Gastrocnemius medialis (tissue), 4 donors: ENCODE measurements at regions not wholly inside any gene's neighbourhood (a gene's known extent, or its start where the extent isn't known, plus 50 kb on each side); places are given as distances from the start of the nearest gene placed in this dataset.

Source experiments
- CTCF ChIP-seq, 5 experiments: fragments of 450-650 bp in 3 of 5; fragments of 200-600 bp in 2 of 5; sonication (generic) in 2 of 5; IDR thresholded peaks in 4 of 5; conservative IDR thresholded peaks in 1 of 5; 1 replicate in 4 of 5; 2 replicates in 1 of 5; pipeline ENCODE4 v1.5.1; 2016 to 2019; ENCODE audit warnings: antibody characterized with exemption in 5 of 5, mild to moderate bottlenecking in 3 of 5, moderate library complexity in 3 of 5
- POLR2A ChIP-seq, 2 donors: fragments of 450-650 bp; IDR thresholded peaks; one replicate each; pipeline ENCODE4 v1.6.1; 2017; ENCODE audit warnings: antibody characterized with exemption in 2 of 2, mild to moderate bottlenecking in 2 of 2, moderate library complexity in 2 of 2

GRCh38 chr2:60052601-60053000 is 500.9 kb downstream of the BCL11A start:
- no peak for TF ChIP-seq POLR2A (IDR thresholded peaks at IDR 0.05)
- no peak for TF ChIP-seq CTCF (IDR thresholded peaks at IDR 0.05 in 4 of 5, conservative IDR thresholded peaks at IDR 0.05 in 1 of 5)
